HCT116 (cell line): ENCODE measurements at regions not wholly inside any gene's neighbourhood (a gene's known extent, or its start where the extent isn't known, plus 50 kb on each side); places are given as distances from the start of the nearest gene placed in this dataset.

Source experiments
- ATAC-seq: fragments of 200-7000 bp; cut with Tn5 transposase; 2 replicates; pipeline ENCODE4 v1.9.1; 2020; ENCODE audit warnings: mild to moderate bottlenecking, moderate library complexity
- BruUV-seq: library from RNA; stranded (reverse); fragments of 400-500 nt; replicated peaks from 2 replicates; lab custom pipeline; 2021; lab: Mats Ljungman, UMichigan
- CTCF ChIA-PET: fragments of 300-600 bp; sonication (Branson Sonifier 250); formaldehyde crosslinking; loops from one replicate; lab custom pipeline; 2021; ENCODE audit warnings: antibody characterized with exemption; lab: Charles Lee
- POLR2A ChIA-PET: fragments of 300-600, 350-600 bp; sonication (Branson Sonifier 250); formaldehyde crosslinking; loops from one replicate; lab custom pipeline; 2021; ENCODE audit warnings: antibody characterized with exemption; lab: Charles Lee
- RAD21 ChIA-PET, 2 experiments: fragments of 300-600 bp; sonication (Branson Sonifier 250); formaldehyde crosslinking; loops; one replicate each; lab custom pipeline; 2023; ENCODE audit warnings: low total read pairs in 2 of 2; ENCODE audit not compliant: uncharacterized antibody in 2 of 2, unreplicated experiment in 2 of 2, low non-redundant PET in 1 of 2; lab: Charles Lee
- DNase-seq: peaks from one replicate; pipeline ENCODE4 v3.0.0-alpha.2; 2010; ENCODE audit warnings: low read depth, low spot score
- H2AFZ ChIP-seq: fragments of 200-600 bp; shearing (Covaris generic), sonication (generic); 2 replicates; pipeline ENCODE4 v1.6.1; 2017; ENCODE audit warnings: low read depth, mixed run types, mixed read lengths, antibody characterized with exemption, low read length; ENCODE audit not compliant: poor library complexity, severe bottlenecking
- H3K27ac ChIP-seq: 2 replicates; pipeline ENCODE4 v1.5.1; 2012; ENCODE audit warnings: low read depth, low read length
- H3K27me3 ChIP-seq: fragments of 200-600 bp; sonication (generic); 2 replicates; pipeline ENCODE4 v1.6.1; 2016; ENCODE audit warnings: mixed run types, low read length, mixed read lengths; ENCODE audit not compliant: insufficient read depth
- H3K36me3 ChIP-seq, 2 experiments: fragments of 200-500 bp in 1 of 2; fragments of 200-600 bp in 1 of 2; sonication (Bioruptor generic) in 1 of 2; sonication (generic) in 1 of 2; 2 replicates each; pipeline versions ENCODE4 v1.5.1 to v1.6.1; 2014 to 2016; ENCODE audit warnings: low read length in 2 of 2, inconsistent platforms in 1 of 2, mixed read lengths in 1 of 2, mixed run types in 1 of 2; ENCODE audit not compliant: insufficient read depth in 2 of 2, control insufficient read depth in 1 of 2
- H3K4me1 ChIP-seq, 2 experiments: fragments of 200-600 bp in 1 of 2; sonication (generic) in 1 of 2; 2 replicates each; pipeline versions ENCODE4 v1.5.1 to v1.6.1; 2012 to 2017; ENCODE audit warnings: low read length in 2 of 2, inconsistent platforms in 1 of 2, mild to moderate bottlenecking in 1 of 2, mixed read lengths in 1 of 2, mixed run types in 1 of 2, moderate library complexity in 1 of 2; ENCODE audit not compliant: insufficient read depth in 2 of 2, control insufficient read depth in 1 of 2
- H3K4me2 ChIP-seq: fragments of 200-600 bp; sonication (generic); 2 replicates; pipeline ENCODE4 v1.6.1; 2017; ENCODE audit warnings: mixed run types, low read length, mixed read lengths
- H3K4me3 ChIP-seq, 2 experiments: fragments of 200-600 bp in 1 of 2; sonication (generic) in 1 of 2; replicated peaks in 1 of 2; 2 replicates each; pipeline ENCODE4 v1.5.1; 2011 to 2016; ENCODE audit warnings: low read length in 2 of 2, control low read depth in 1 of 2, low read depth in 1 of 2, mild to moderate bottlenecking in 1 of 2, mixed read lengths in 1 of 2, mixed run types in 1 of 2
- H3K79me2 ChIP-seq: fragments of 200-600 bp; sonication (generic); 2 replicates; pipeline ENCODE4 v1.6.1; 2017; ENCODE audit warnings: mild to moderate bottlenecking, mixed run types, low read length, moderate library complexity, mixed read lengths; ENCODE audit not compliant: insufficient read depth
- H3K9ac ChIP-seq: fragments of 200-600 bp; sonication (generic); 2 replicates; pipeline ENCODE4 v1.6.1; 2016; ENCODE audit warnings: low read length, mixed read lengths
- H3K9me2 ChIP-seq: fragments of 200-600 bp; sonication (generic), shearing (Covaris generic); 2 replicates; pipeline ENCODE4 v1.6.1; 2017; ENCODE audit warnings: mixed run types, mild to moderate bottlenecking, moderate library complexity; ENCODE audit not compliant: insufficient read depth
- H3K9me3 ChIP-seq, 2 experiments: fragments of 200-500 bp in 1 of 2; fragments of 200-600 bp in 1 of 2; sonication (Bioruptor generic) in 1 of 2; sonication (generic) in 1 of 2; 2 replicates each; pipeline ENCODE4 v1.6.1; 2014 to 2017; ENCODE audit warnings: low read length in 2 of 2, mixed read lengths in 2 of 2, inconsistent platforms in 1 of 2, low read depth in 1 of 2, mild to moderate bottlenecking in 1 of 2, mixed run types in 1 of 2, moderate library complexity in 1 of 2; ENCODE audit not compliant: control insufficient read depth in 1 of 2, insufficient read depth in 1 of 2
- H4K20me1 ChIP-seq: fragments of 200-600 bp; sonication (generic), shearing (Covaris generic); 2 replicates; pipeline ENCODE4 v1.6.1; 2017; ENCODE audit warnings: mixed run types, mild to moderate bottlenecking, moderate library complexity; ENCODE audit not compliant: insufficient read depth
- ATF3 ChIP-seq: IDR thresholded peaks from 2 replicates; pipeline ENCODE4 v1.6.1; 2012
- EGR1 ChIP-seq: IDR thresholded peaks from 2 replicates; pipeline ENCODE4 v1.6.1; 2012; ENCODE audit warnings: low read depth
- EZH2 ChIP-seq: fragments of 200-600 bp; sonication (generic); IDR thresholded peaks from 2 replicates; pipeline ENCODE4 v1.6.1; 2017; ENCODE audit warnings: antibody characterized with exemption, mixed run types
- FOSL1 ChIP-seq: IDR thresholded peaks from 2 replicates; pipeline ENCODE4 v1.6.1; 2012; ENCODE audit warnings: low read depth
- JUND ChIP-seq: IDR thresholded peaks from 2 replicates; pipeline ENCODE4 v1.6.1; 2012
- MAX ChIP-seq: IDR thresholded peaks from 2 replicates; pipeline ENCODE4 v1.6.1; 2012
- POLR2AphosphoS5 ChIP-seq: IDR thresholded peaks from 2 replicates; pipeline ENCODE4 v1.6.1; 2011; ENCODE audit warnings: mild to moderate bottlenecking, low read depth, low read length, moderate library complexity
- RAD21 ChIP-seq: IDR thresholded peaks from 2 replicates; pipeline ENCODE4 v1.6.1; 2012; ENCODE audit warnings: low read depth, mild to moderate bottlenecking
- SRF ChIP-seq: IDR thresholded peaks from 2 replicates; pipeline ENCODE4 v1.6.1; 2012; ENCODE audit warnings: low read depth
- TCF7L2 ChIP-seq: IDR thresholded peaks from 2 replicates; pipeline ENCODE4 v1.7.0; 2011; ENCODE audit warnings: borderline replicate concordance, inconsistent platforms; ENCODE audit not compliant: insufficient read depth, insufficient read length; ENCODE audit errors: extremely low read depth
- YY1 ChIP-seq: IDR thresholded peaks from 2 replicates; pipeline ENCODE4 v1.6.1; 2011; ENCODE audit warnings: low read length, low read depth, moderate library complexity, mild to moderate bottlenecking; ENCODE audit not compliant: insufficient replicate concordance; ENCODE audit errors: extremely low read depth
- ZFX ChIP-seq: fragments of 450-650 bp; IDR thresholded peaks from 2 replicates; pipeline ENCODE4 v1.6.1; 2017
- ZNF274 ChIP-seq: fragments of 200-500 bp; sonication (Bioruptor generic); IDR thresholded peaks from 2 replicates; pipeline ENCODE4 v1.6.1; 2014; ENCODE audit warnings: mild to moderate bottlenecking, low read depth, low read length, inconsistent platforms
- intact Hi-C: fragments of 100-400 bp; cut with micrococcal nuclease; formaldehyde crosslinking; loops from 2 replicates; pipeline ENCODE4 v1.10.0; 2022
- TF ChIP-seq, protein P1 (sequence below): IDR thresholded peaks from 2 replicates; pipeline ENCODE4 v1.6.1; 2011; ENCODE audit warnings: mild to moderate bottlenecking, low read length, moderate library complexity; ENCODE audit not compliant: insufficient replicate concordance; ENCODE audit errors: extremely low read depth
- TF ChIP-seq, protein P2 (sequence below): IDR thresholded peaks from 2 replicates; pipeline ENCODE4 v1.6.1; 2012; ENCODE audit warnings: low read depth

GRCh38 chr21:38990424-38990794 lies 184.7 kb downstream of the ETS2 start:
- Histone ChIP-seq H4K20me1 (no peaks in the 10 kb centered on the region), H2AFZ (no peak overlapping the region), H3K9me3 (no peaks in the 10 kb centered on the region), H3K4me1 (peaks cover 8 to 9% of the 10 kb centered on the region in 2 experiments; a peak in 3 of 4 replicates), H3K9ac (no peak overlapping the region), H3K4me2 (no peak overlapping the region), H3K9me2 (no peaks in the 10 kb centered on the region), H3K27ac (no peak overlapping the region), H3K79me2 (no peaks in the 10 kb centered on the region), H3K36me3 (no peaks in the 10 kb centered on the region), H3K4me3 (no peak overlapping the region), H3K27me3 (no peaks in the 10 kb centered on the region)
- no TSS peak for BruUV-seq
- intact Hi-C loops, result no loop called here
- no peak for DNase-seq
- RAD21 ChIA-PET, result no interaction called here
- ATAC-seq, result no peak
- POLR2A ChIA-PET, result no interaction called here
- CTCF ChIA-PET, result no interaction called here
- TF ChIP-seq JUND (no peak), ZNF274 (no peak), TCF7L2 (peak; percentile 31), RAD21 (no peak)

DNA sequence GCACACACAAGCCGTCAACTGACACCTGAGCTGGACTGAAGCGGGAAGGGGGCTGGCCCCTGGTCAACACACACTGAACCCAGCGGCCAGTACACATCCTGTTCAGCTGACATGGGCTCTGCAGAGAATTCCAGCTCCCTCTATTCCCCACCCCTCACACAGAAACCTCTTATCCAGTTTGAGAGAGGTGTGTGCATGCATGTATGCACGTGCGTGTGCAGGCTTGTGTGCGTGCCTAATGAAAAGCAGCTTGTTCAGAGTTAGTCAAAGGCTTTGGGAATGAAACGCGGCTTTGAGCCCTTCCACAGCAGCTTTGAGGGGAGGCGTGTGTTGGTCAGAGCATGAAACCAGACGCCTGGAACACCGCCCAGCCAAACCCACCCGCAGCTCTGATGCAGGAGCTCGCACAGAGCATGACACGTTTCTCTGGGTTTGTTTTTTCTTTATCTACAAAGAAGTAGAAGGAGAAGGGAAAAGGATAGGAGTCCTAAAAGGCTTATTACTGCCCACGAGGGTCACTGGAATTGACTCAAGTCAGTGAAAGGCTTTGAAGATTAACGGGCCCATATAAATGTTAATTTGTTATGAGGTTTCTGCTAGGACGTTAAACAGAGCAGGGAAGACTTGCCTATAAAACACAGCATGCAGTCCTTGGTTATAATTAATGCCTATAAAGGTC lies 184.2 kb downstream of the ETS2 start:
- Histone ChIP-seq H3K9ac (no peak overlapping the region), H3K36me3 (no peaks in the 10 kb centered on the region), H2AFZ (no peak overlapping the region), H3K79me2 (no peaks in the 10 kb centered on the region), H3K9me3 (no peaks in the 10 kb centered on the region), H3K27ac (no peak overlapping the region), H3K4me1 (peaks cover 8 to 9% of the 10 kb centered on the region in 2 experiments; a peak in 3 of 4 replicates), H3K9me2 (no peaks in the 10 kb centered on the region), H3K4me3 (no peak overlapping the region), H4K20me1 (no peaks in the 10 kb centered on the region), H3K27me3 (no peaks in the 10 kb centered on the region), H3K4me2 (no peak overlapping the region)
- POLR2A ChIA-PET, result interaction anchor here (0.6 kb wide), 1 partner anchor 241 kb away, joined by 3 read pairs; no protein-coding TSS in a partner anchor
- RAD21 ChIA-PET, result no interaction called here
- CTCF ChIA-PET, result no interaction called here
- no peak for DNase-seq
- intact Hi-C loops, result no loop called here
- ATAC-seq, result no peak
- no TSS peak for BruUV-seq
- TF ChIP-seq ZFX, result no peak
- TF ChIP-seq EGR1, result no peak
- TF ChIP-seq, protein P1, sequence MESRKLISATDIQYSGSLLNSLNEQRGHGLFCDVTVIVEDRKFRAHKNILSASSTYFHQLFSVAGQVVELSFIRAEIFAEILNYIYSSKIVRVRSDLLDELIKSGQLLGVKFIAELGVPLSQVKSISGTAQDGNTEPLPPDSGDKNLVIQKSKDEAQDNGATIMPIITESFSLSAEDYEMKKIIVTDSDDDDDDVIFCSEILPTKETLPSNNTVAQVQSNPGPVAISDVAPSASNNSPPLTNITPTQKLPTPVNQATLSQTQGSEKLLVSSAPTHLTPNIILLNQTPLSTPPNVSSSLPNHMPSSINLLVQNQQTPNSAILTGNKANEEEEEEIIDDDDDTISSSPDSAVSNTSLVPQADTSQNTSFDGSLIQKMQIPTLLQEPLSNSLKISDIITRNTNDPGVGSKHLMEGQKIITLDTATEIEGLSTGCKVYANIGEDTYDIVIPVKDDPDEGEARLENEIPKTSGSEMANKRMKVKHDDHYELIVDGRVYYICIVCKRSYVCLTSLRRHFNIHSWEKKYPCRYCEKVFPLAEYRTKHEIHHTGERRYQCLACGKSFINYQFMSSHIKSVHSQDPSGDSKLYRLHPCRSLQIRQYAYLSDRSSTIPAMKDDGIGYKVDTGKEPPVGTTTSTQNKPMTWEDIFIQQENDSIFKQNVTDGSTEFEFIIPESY, result no peak
- no peak for TF ChIP-seq ATF3
- no peak for TF ChIP-seq SRF
- no peak for TF ChIP-seq EZH2
- TF ChIP-seq YY1, result no peak
- TF ChIP-seq MAX, result no peak
- no peak for TF ChIP-seq POLR2AphosphoS5
- TF ChIP-seq, protein P2, sequence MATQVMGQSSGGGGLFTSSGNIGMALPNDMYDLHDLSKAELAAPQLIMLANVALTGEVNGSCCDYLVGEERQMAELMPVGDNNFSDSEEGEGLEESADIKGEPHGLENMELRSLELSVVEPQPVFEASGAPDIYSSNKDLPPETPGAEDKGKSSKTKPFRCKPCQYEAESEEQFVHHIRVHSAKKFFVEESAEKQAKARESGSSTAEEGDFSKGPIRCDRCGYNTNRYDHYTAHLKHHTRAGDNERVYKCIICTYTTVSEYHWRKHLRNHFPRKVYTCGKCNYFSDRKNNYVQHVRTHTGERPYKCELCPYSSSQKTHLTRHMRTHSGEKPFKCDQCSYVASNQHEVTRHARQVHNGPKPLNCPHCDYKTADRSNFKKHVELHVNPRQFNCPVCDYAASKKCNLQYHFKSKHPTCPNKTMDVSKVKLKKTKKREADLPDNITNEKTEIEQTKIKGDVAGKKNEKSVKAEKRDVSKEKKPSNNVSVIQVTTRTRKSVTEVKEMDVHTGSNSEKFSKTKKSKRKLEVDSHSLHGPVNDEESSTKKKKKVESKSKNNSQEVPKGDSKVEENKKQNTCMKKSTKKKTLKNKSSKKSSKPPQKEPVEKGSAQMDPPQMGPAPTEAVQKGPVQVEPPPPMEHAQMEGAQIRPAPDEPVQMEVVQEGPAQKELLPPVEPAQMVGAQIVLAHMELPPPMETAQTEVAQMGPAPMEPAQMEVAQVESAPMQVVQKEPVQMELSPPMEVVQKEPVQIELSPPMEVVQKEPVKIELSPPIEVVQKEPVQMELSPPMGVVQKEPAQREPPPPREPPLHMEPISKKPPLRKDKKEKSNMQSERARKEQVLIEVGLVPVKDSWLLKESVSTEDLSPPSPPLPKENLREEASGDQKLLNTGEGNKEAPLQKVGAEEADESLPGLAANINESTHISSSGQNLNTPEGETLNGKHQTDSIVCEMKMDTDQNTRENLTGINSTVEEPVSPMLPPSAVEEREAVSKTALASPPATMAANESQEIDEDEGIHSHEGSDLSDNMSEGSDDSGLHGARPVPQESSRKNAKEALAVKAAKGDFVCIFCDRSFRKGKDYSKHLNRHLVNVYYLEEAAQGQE, result no peak
- no peak for TF ChIP-seq FOSL1
